ENCODE measurements at regions not wholly inside any gene's neighbourhood (a gene's known extent, or its start where the extent isn't known, plus 50 kb on each side); places are given as distances from the start of the nearest gene placed in this dataset.

DNA sequence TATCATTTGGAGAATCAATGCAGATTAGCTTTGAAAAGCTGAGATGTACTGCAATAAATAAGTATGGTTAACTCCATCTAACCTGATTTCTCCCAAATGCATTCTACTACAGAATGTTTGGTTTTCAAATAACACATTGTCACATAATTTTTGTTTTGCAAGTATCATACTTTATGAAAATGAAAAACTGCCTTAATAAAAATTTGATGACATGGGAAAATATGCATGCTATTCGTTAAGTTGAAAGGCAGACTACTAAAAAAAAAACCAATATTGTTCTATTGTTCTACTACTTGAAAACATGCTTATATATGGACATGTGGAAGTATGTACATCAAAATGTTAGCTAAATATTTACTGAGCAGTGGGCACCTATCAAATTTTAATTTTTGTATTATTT, 668.9 kb downstream of the HTR1A start:
- Histone ChIP-seq H3K4me3 (no peak overlapping the region), H3K27me3 (no peaks in the 10 kb centered on the region), H3K27ac (no peak overlapping the region), H3K9me3 (no peaks in the 10 kb centered on the region), H3K4me1 (no peaks in the 10 kb centered on the region), H3K36me3 (no peaks in the 10 kb centered on the region)
- TF ChIP-seq, protein P1, sequence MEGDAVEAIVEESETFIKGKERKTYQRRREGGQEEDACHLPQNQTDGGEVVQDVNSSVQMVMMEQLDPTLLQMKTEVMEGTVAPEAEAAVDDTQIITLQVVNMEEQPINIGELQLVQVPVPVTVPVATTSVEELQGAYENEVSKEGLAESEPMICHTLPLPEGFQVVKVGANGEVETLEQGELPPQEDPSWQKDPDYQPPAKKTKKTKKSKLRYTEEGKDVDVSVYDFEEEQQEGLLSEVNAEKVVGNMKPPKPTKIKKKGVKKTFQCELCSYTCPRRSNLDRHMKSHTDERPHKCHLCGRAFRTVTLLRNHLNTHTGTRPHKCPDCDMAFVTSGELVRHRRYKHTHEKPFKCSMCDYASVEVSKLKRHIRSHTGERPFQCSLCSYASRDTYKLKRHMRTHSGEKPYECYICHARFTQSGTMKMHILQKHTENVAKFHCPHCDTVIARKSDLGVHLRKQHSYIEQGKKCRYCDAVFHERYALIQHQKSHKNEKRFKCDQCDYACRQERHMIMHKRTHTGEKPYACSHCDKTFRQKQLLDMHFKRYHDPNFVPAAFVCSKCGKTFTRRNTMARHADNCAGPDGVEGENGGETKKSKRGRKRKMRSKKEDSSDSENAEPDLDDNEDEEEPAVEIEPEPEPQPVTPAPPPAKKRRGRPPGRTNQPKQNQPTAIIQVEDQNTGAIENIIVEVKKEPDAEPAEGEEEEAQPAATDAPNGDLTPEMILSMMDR (IDR thresholded peaks at IDR 0.05), result no peak
- no peak for TF ChIP-seq EP300 (IDR thresholded peaks at IDR 0.05)
- TF ChIP-seq POLR2A (IDR thresholded peaks at IDR 0.05), result no peak
- TF ChIP-seq POLR2AphosphoS5 (IDR thresholded peaks at IDR 0.05), result no peak
- no peak for DNase-seq (ENCODE audit: low spot score in 2 of 2)
- 57% methylated on average over 1 of the region's 1 CpG for WGBS

DNA sequence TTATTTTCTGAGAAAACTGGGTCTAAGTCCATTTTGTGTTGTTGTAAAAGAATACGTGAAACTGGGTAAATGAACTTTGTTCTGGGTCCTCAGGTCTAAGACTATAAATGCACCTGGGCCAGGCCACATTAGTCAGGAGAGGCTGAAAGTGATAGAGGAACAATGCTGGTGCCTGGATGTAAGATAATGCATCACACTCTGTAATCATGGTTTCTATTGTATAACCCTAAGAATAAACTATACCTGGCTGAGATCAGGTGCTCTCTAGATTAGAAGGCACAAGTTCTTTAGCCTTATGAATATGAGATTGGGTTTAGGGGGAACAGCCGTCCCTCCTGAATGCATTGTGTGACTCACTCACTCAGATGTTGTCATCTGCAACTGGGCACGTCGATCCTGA, 675.5 kb downstream of the HTR1A start:
- Histone ChIP-seq H3K27ac (no peak overlapping the region), H3K9me3 (no peaks in the 10 kb centered on the region), H3K4me1 (no peaks in the 10 kb centered on the region), H3K36me3 (no peaks in the 10 kb centered on the region), H3K4me3 (no peak overlapping the region), H3K27me3 (no peaks in the 10 kb centered on the region)
- no peak for DNase-seq (ENCODE audit: low spot score in 2 of 2)
- TF ChIP-seq, protein P1 (IDR thresholded peaks at IDR 0.05), result no peak
- TF ChIP-seq POLR2AphosphoS5 (IDR thresholded peaks at IDR 0.05) (no peak), EP300 (IDR thresholded peaks at IDR 0.05) (no peak), POLR2A (IDR thresholded peaks at IDR 0.05) (no peak)
- WGBS, result 93% methylated on average over 4 of the region's 4 CpGs

DNA sequence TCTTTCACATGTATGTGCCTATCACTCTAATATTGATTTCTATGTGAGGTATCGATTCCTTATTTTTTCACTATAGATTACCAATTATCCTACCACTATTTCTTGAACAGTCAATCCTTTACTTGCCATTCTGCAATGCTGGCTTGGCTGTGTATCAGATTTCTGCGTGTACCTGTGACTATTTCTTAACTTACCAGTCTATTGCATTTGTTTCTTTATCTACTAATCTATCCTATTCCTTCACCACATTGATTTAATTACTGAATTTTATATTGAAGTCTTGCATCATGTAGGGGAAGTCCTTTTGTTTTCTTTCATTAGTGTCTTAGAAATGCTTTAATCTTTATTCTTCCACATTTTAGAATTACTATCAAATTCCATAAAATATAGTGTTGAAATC, 684.8 kb downstream of the LRRC70 start:
- no peak overlapping the region for H3K27ac ChIP-seq

DNA sequence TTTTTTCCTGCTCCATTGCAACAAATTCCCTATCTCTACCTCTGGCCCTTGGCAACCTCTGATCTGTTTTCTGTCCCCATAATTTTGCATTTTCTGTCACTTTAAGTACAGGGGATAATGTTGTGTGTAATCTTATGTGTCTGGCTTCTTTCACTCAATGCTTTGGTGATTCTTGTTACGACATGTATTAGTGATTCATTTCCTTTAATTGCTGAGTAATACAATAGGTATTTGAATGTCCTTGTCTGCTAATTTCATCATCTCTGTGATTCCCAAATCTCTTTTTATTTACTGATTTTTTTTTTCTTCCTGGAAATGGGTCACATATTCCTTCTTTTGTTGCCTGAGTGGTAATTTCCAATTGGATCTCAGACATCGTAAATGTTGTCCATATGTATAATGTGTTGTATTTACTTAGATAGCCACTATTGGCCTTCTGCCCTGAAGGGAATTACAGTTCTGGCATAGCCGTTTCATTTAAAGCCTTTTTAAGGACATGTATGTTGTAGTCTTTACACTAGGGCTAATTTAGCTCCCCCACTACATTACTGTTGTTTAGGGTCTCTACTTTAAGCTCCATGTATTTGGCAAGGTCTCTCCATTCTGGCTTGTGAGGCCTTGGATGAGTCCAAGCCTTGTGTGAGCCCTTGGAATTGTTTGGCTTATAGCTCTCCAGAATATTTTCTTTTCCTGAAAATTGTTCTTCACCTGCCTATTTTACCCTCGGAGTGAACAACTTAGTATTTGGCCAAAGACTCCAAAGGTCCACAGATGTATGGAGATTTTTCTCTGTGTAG, 683.8 kb downstream of the LRRC70 start:
- H3K9me3 ChIP-seq, result no peaks in the 10 kb centered on the region
- no peaks in the 10 kb centered on the region for H3K4me1 ChIP-seq
- H3K27ac ChIP-seq, result peak overlapping the region; percentile 27
- no peak for DNase-seq (ENCODE audit: low spot score in 2 of 2)
- no peaks in the 10 kb centered on the region for H3K36me3 ChIP-seq
- no peaks in the 10 kb centered on the region for H3K27me3 ChIP-seq
- TF ChIP-seq POLR2A (IDR thresholded peaks at IDR 0.05) (no peak), EP300 (IDR thresholded peaks at IDR 0.05) (no peak), POLR2AphosphoS5 (IDR thresholded peaks at IDR 0.05) (no peak)
- TF ChIP-seq, protein P1 (IDR thresholded peaks at IDR 0.05), result no peak
- no peak overlapping the region for H3K4me3 ChIP-seq
- 49% methylated on average over 3 of the region's 4 CpGs for WGBS

More for the DNA sequence above, 684.8 kb downstream of the LRRC70 start:
- H3K4me3 ChIP-seq, result no peak overlapping the region
- H3K27me3 ChIP-seq, result no peaks in the 10 kb centered on the region
- 76% methylated on average over 2 of the region's 2 CpGs for WGBS
- H3K9me3 ChIP-seq, result no peaks in the 10 kb centered on the region
- H3K36me3 ChIP-seq, result no peaks in the 10 kb centered on the region
- no peaks in the 10 kb centered on the region for H3K4me1 ChIP-seq
- TF ChIP-seq, protein P1 (IDR thresholded peaks at IDR 0.05), result no peak
- no peak for TF ChIP-seq EP300 (IDR thresholded peaks at IDR 0.05)
- TF ChIP-seq POLR2A (IDR thresholded peaks at IDR 0.05), result no peak
- TF ChIP-seq POLR2AphosphoS5 (IDR thresholded peaks at IDR 0.05), result no peak
- DNase-seq (ENCODE audit: low spot score in 2 of 2), result no peak

DNA sequence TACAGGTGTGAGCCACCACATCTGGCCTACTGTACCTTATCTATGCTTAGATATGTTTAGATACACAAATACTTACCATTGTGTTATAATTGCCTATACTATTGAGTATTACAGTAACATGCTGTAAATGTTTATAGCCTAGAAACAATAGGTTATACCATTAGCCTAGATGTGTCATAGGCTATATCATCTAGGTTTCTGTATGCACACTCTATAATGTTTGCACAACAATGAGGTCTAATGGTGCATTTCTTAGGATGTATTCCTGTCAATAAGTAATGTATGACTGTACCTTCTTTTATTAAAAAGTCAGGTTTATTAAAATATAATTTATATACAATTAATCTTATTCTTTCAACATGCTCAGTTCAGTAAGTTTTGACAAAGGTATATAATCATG, 683.1 kb downstream of the LRRC70 start:
- Histone ChIP-seq H3K9me3 (no peaks in the 10 kb centered on the region), H3K4me3 (no peak overlapping the region), H3K27ac (no peak overlapping the region), H3K4me1 (no peaks in the 10 kb centered on the region), H3K36me3 (no peaks in the 10 kb centered on the region), H3K27me3 (no peaks in the 10 kb centered on the region)
- no peak for DNase-seq (ENCODE audit: low spot score in 2 of 2)
- TF ChIP-seq EP300 (IDR thresholded peaks at IDR 0.05), result no peak
- TF ChIP-seq, protein P1 (IDR thresholded peaks at IDR 0.05), result no peak
- TF ChIP-seq POLR2AphosphoS5 (IDR thresholded peaks at IDR 0.05), result no peak

Measured in suprapubic skin (tissue), 4 donors.